GM18867 (cell line): ENCODE measurements at regions not wholly inside any gene's neighbourhood (a gene's known extent, or its start where the extent isn't known, plus 50 kb on each side); places are given as distances from the start of the nearest gene placed in this dataset.

ENCODE experiments used
- ATAC-seq: cut with Tn5 transposase; IDR thresholded peaks from one replicate; pipeline ENCODE4 v1.9.1; 2021; ENCODE audit warnings: mild to moderate bottlenecking, moderate library complexity; ENCODE audit not compliant: unreplicated experiment

- ATAC-seq: no peak
Measured at GRCh38 chr4:175424111-175424510, 388.0 kb downstream of the GPM6A start.

GRCh38 chr4:175427751-175428150 lies 384.3 kb downstream of the GPM6A start:
- ATAC-seq: no peak

DNA sequence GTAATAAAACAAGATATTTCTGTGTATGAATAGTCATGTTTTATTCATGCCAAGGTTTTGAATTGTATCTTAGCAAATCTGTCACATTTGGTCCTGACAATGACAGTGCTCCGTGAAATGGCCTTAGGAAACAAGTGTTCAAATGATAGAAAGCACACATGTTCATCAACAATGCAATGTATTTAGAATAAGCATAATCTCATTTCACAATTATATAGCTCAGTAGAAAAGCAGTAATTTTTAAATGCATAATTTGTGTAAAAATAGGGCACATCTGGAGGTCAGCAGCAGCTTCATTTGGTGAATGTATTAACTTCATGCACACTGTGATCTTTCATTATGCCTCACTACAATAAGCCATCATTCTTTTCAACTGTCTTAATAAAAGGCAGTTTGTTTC lies 380.4 kb downstream of the GPM6A start:
- ATAC-seq: no peak

- no peak for ATAC-seq
Measured at GRCh38 chr4:175435381-175435783, 376.7 kb downstream of the GPM6A start.

GRCh38 chr4:175436196-175436595 lies 375.9 kb downstream of the GPM6A start:
- no peak for ATAC-seq

DNA sequence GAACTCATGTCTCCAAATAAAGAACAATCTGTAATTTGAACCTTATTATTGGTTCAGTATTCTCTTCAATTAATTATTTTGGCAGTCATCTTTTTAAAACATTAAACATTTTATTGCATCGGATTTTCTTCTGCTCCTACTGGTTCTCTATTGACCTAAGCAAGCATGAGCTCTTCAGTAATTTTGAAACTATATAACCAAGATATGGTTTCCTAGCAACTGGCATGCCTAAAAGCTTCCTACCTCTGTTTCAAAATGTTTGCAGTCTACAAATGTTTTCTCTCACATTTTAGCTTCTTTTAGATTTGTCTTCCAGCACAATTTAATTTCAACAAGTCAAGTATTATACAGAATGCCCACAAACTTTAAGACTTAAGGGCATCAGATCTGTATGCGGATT lies 371.3 kb downstream of the GPM6A start:
- peak; percentile 60 for ATAC-seq

- ATAC-seq: peak; percentile 61
Measured at GRCh38 chr4:175441256-175441655, 370.8 kb downstream of the GPM6A start.

- no peak for ATAC-seq
Measured at GRCh38 chr4:175443547-175443946, 368.5 kb downstream of the GPM6A start.

- ATAC-seq: no peak
Measured at GRCh38 chr4:175444512-175444911, 367.6 kb downstream of the GPM6A start.

GRCh38 chr4:175447016-175447415 lies 365.0 kb downstream of the GPM6A start:
- no peak for ATAC-seq

- ATAC-seq: no peak
Measured at GRCh38 chr4:175450446-175450845, 361.6 kb downstream of the GPM6A start.

GRCh38 chr4:175451238-175451965 lies 360.7 kb downstream of the GPM6A start:
- ATAC-seq: no peak

GRCh38 chr4:175453456-175453855 lies 358.6 kb downstream of the GPM6A start:
- ATAC-seq: no peak

DNA sequence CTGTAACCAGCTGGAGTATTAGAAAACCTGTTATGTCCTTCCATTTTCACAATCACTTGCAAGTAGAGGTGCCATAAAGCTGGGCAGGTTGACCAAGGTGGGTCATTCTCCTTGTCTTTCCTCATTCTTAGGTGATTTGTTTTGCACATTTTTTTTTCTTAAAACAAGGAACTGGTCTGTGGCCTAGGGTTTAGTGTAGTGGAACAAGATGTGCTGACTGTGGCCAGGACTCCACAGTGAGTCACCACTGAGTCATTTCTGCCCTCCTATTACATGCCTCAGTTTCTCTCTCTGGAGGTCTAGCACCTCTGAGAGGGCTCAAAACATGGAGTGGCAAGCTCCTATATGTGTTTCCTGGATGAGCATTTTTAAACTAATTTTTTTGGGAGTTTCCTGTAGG lies 355.9 kb downstream of the GPM6A start:
- ATAC-seq: no peak

GRCh38 chr4:175457956-175458355 lies 354.1 kb downstream of the GPM6A start:
- ATAC-seq: no peak

GRCh38 chr4:175459571-175459970 lies 352.5 kb downstream of the GPM6A start:
- no peak for ATAC-seq

DNA sequence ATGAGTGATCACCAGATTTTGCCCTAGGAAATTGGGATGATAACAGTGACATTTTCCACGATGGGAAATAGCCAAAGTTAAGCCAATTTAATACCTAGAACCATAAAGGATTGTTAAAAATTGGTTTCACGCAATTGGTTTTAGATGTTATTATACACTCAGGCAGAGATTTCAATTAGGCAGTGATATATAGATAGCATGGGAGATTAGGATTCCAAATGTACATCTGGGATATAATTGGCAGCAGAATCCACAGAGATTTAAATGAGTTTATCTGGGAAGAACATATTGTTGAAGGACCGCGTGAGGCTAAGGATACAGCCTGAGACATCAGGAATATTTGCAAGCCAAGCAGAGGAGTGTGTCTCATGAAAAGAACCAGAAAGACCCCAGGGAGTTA lies 351.6 kb downstream of the GPM6A start:
- ATAC-seq: no peak

GRCh38 chr4:175469514-175469913 lies 342.6 kb downstream of the GPM6A start:
- no peak for ATAC-seq

DNA sequence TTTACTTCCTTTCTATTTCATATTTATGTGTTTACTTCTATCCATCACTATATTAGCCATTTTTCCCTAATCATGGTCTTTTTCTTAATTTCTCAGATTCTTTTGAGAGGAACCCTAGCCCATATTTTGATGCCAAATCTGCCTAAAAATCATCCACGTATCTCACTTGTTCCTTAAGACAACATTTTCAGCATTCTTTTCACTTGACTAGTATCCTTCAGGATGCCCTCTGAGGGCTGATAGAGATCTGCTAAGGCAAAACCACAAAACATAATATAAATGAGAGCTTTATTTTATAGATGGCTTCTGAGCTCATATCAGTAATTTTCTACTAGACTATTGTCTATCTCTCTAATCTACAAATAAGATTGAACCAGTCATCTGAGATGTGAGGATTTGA lies 341.9 kb downstream of the GPM6A start:
- no peak for ATAC-seq

GRCh38 chr4:175480404-175480803 lies 331.7 kb downstream of the GPM6A start:
- no peak for ATAC-seq

DNA sequence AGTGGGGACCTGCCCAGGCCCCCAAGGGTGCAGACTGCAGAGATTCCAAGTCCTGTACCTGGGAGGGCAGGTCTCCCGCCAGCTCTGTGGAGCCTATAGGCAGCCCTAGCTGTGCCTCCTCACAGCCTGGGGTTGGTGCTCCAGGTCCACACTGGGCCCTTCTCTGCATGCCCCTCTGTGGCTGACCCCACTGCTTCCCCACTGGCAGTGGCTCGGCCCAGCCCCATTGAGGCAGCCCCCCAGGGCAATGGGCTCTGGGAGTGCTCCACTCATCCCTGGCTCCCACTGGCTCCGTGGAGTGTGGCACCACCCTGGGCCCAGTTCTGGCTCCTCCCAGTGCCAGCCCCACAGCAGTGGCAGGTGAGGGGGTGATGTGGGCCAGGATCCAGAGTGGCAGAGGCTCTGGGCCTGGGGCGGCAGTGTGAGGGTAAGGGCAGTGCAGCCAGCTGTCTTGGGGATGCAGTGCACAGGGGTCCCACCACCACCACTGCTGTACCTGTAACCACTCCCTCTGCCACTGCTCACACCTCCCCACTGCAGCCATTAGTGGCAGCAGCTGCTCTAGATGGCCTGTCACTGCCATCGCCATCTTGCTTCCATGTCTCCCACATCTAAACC lies 312.2 kb downstream of the GPM6A start:
- no peak for ATAC-seq

DNA sequence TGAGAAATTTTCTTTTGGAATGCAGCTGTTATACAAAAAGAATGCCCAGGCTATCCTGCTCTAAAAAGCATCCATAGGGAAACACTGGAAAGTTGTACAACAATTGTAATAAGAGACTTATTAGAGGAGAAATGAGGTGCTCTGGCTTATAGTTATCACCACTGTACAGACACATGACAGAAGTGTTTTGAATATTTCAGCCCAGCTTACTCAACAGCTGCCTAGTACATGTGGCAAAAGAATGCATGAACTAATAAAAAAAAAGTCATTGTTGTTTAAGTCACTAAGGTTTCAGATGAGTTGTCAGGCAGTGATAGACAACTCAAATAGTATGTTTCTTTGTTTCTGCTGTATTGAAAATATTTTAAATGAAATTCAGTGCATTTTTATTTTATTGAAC lies 307.7 kb downstream of the GPM6A start:
- no peak for ATAC-seq

- ATAC-seq: no peak
Measured at GRCh38 chr4:175509320-175509719, 302.7 kb downstream of the GPM6A start.
